Psoas muscle (tissue), 7 donors: ENCODE measurements at regions not wholly inside any gene's neighbourhood (a gene's known extent, or its start where the extent isn't known, plus 50 kb on each side); places are given as distances from the start of the nearest gene placed in this dataset.
"Not testable (repeated sequence)": the region's sequence is repeated elsewhere in the genome, so short reads cannot be mapped to it uniquely, and the experiment has no call there.

Source experiments
- ATAC-seq, 4 donors: fragments of 200-7000 bp; cut with Tn5 transposase; one replicate each; pipeline ENCODE4 v1.9.1; 2020; ENCODE audit warnings: moderate library complexity in 3 of 4, mild to moderate bottlenecking in 2 of 4
- DNase-seq, 2 donors: peaks; one replicate each; pipeline ENCODE4 v3.0.0-alpha.2; 2020
- H3K27ac ChIP-seq: fragments of 200-600 bp; one replicate; pipeline ENCODE4 v1.8.0; 2022
- H3K27me3 ChIP-seq, 3 donors: fragments of 200-600 bp in 1 of 3; one replicate each; pipeline versions ENCODE4 v1.6.1 to v1.8.0; 2013 to 2022; ENCODE audit warnings: low read length in 2 of 3, mild to moderate bottlenecking in 2 of 3, moderate library complexity in 1 of 3; ENCODE audit not compliant: insufficient read depth in 3 of 3
- H3K36me3 ChIP-seq, 2 donors: fragments of 200-600 bp in 1 of 2; one replicate each; pipeline versions ENCODE4 v1.6.1 to v1.8.0; 2013 to 2022; ENCODE audit warnings: low read depth in 1 of 2, mild to moderate bottlenecking in 1 of 2, moderate library complexity in 1 of 2; ENCODE audit not compliant: insufficient read depth in 1 of 2
- H3K4me1 ChIP-seq: fragments of 200-600 bp; one replicate; pipeline ENCODE4 v1.8.0; 2022
- H3K4me3 ChIP-seq: fragments of 200-600 bp; one replicate; pipeline ENCODE4 v1.8.0; 2022; ENCODE audit warnings: mild to moderate bottlenecking
- H3K9me3 ChIP-seq: fragments of 200-600 bp; one replicate; pipeline ENCODE4 v1.8.0; 2022
- CTCF ChIP-seq: fragments of 200-600 bp; IDR thresholded peaks from one replicate; pipeline ENCODE4 v1.8.0; 2022; ENCODE audit warnings: antibody characterized with exemption
- WGBS, 3 donors: extraction: QIAGEN DNeasy Blood & Tissue Kit; methylation state at CpG; one replicate each; pipeline versions ENCODE4 v1.1.6 to v1.1.7; 2013; 5-methylcytosine and 5-hydroxymethylcytosine counted together
- intact Hi-C, 2 donors: fragments of 100-400 bp; cut with DNase I; formaldehyde crosslinking; loops; one replicate each; pipeline versions ENCODE4 v1.11.0 to v1.14.2; 2022
- donor health status: healthy with polysubstance abuse.
- donor health status: DM: no; HTN: no; CAD: no; lungs with moderate emphysema.
- donor health status: Bipolar disorder and iron deficiency.
- donor health status: healthy.
- donor health status: DM: yes; HTN: yes; CAD: no.
- donor health status: DM: no; HTN: no; CAD: no.
- donor health status: DM: yes; HTN: yes; CAD: no.

GRCh38 chr1:95660736-95661135 lies 426.7 kb downstream of the RWDD3 start:
- DNase-seq: no peak
- H3K4me3 ChIP-seq: no peak overlapping the region
- no peak for TF ChIP-seq CTCF
- intact Hi-C loops: no loop called here
- H3K27ac ChIP-seq: no peak overlapping the region
- no peaks in the 10 kb centered on the region for H3K9me3 ChIP-seq
- no peaks in the 10 kb centered on the region for H3K4me1 ChIP-seq
- H3K36me3 ChIP-seq: no peaks in the 10 kb centered on the region
- H3K27me3 ChIP-seq: no peaks in the 10 kb centered on the region
- WGBS, 3 donors: 28 to 43% (median 30%) methylated on average over 2 of the region's 2 CpGs
- no peak for ATAC-seq

GRCh38 chr1:95663530-95663929 lies 429.5 kb downstream of the RWDD3 start:
- H3K27me3 ChIP-seq, DNase-seq, H3K4me3 ChIP-seq, intact Hi-C loops, H3K9me3 ChIP-seq, H3K4me1 ChIP-seq, H3K27ac ChIP-seq, ATAC-seq, H3K36me3 ChIP-seq: not testable (repeated sequence)
- WGBS, 3 donors: 88 to 90% (median 89%) methylated on average over 8 of the region's 8 CpGs

GRCh38 chr1:95668165-95668564 lies 434.2 kb downstream of the RWDD3 start:
- Histone ChIP-seq H3K4me1 (no peaks in the 10 kb centered on the region), H3K36me3 (no peaks in the 10 kb centered on the region), H3K9me3 (no peaks in the 10 kb centered on the region), H3K4me3 (no peak overlapping the region), H3K27ac (no peak overlapping the region), H3K27me3 (no peaks in the 10 kb centered on the region)
- 65 to 71% (median 66%) methylated on average over 3 of the region's 3 CpGs for WGBS, 3 donors
- intact Hi-C loops: no loop called here
- DNase-seq (no peak), ATAC-seq (no peak)
- no peak for TF ChIP-seq CTCF

- 92 to 94% (median 93%) methylated on average over 12 to 29 of the region's 29 CpGs for WGBS, 3 donors
Measured at GRCh38 chr1:95669638-95670037, 435.6 kb downstream of the RWDD3 start.

GRCh38 chr1:95671098-95671497 lies 437.1 kb downstream of the RWDD3 start:
- Histone ChIP-seq H3K27ac (no peak overlapping the region), H3K9me3 (no peaks in the 10 kb centered on the region), H3K27me3 (no peaks in the 10 kb centered on the region), H3K4me3 (no peak overlapping the region), H3K4me1 (no peaks in the 10 kb centered on the region), H3K36me3 (no peaks in the 10 kb centered on the region)
- WGBS, 3 donors: 33 to 38% (median 33%) methylated on average over 1 of the region's 1 CpG
- intact Hi-C loops: no loop called here
- ATAC-seq: no peak
- DNase-seq: no peak
- no peak for TF ChIP-seq CTCF

More at GRCh38 chr1:95669638-95670037, 435.6 kb downstream of the RWDD3 start:
- ATAC-seq, H3K9me3 ChIP-seq, DNase-seq, H3K4me1 ChIP-seq, H3K4me3 ChIP-seq, H3K36me3 ChIP-seq, H3K27me3 ChIP-seq, intact Hi-C loops, H3K27ac ChIP-seq: not testable (repeated sequence)

- no peak for ATAC-seq
- no peak for TF ChIP-seq CTCF
- DNase-seq: no peak
- intact Hi-C loops: no loop called here
- Histone ChIP-seq H3K36me3 (no peaks in the 10 kb centered on the region), H3K9me3 (no peaks in the 10 kb centered on the region), H3K4me3 (no peak overlapping the region), H3K4me1 (no peaks in the 10 kb centered on the region), H3K27me3 (peaks cover 0 to 2% (median 2%) of the 10 kb centered on the region in 3 donors), H3K27ac (no peak overlapping the region)
- WGBS, 3 donors: 72 to 75% (median 72%) methylated on average over 5 of the region's 5 CpGs
Measured at GRCh38 chr1:95679262-95679661, 445.3 kb downstream of the RWDD3 start.
